RWPE1 (cell line): ENCODE measurements at regions not wholly inside any gene's neighbourhood (a gene's known extent, or its start where the extent isn't known, plus 50 kb on each side); places are given as distances from the start of the nearest gene placed in this dataset.

Experiments used
- CTCF ChIA-PET: fragments of 350-600 bp; sonication (Branson Sonifier 250); formaldehyde crosslinking; extraction: SDS; loops from one replicate; lab custom pipeline; 2021; lab: Yijun Ruan, JAX
- POLR2A ChIA-PET: fragments of 400-600 bp; formaldehyde crosslinking; extraction: SDS; loops from one replicate; lab custom pipeline; 2020; ENCODE audit warnings: antibody characterized with exemption; ENCODE audit not compliant: low non-redundant PET; lab: Yijun Ruan, JAX
- DNase-seq: peaks from one replicate; pipeline ENCODE4 v3.0.0; 2012; ENCODE audit warnings: low spot score
- H3K27ac ChIP-seq: fragments of 450-650 bp; 2 replicates; pipeline ENCODE4 v1.5.1; 2017
- CTCF ChIP-seq: fragments of 450-650 bp; conservative IDR thresholded peaks from 2 replicates; pipeline ENCODE4 v1.5.1; 2017; ENCODE audit warnings: low read depth, mild to moderate bottlenecking

GRCh38 chr19:27694361-27695055 is 1518.4 kb downstream of the UQCRFS1 start:
- ChIA-PET POLR2A (no interaction called here), CTCF (no interaction called here)
- DNase-seq, result no peak
- no peak overlapping the region for H3K27ac ChIP-seq
- TF ChIP-seq CTCF, result no peak

- no peak for DNase-seq
- TF ChIP-seq CTCF, result no peak
- CTCF ChIA-PET, result no interaction called here
- H3K27ac ChIP-seq, result no peak overlapping the region
- POLR2A ChIA-PET, result no interaction called here
Measured at GRCh38 chr19:27691991-27692390, 1521.0 kb downstream of the UQCRFS1 start.

DNA sequence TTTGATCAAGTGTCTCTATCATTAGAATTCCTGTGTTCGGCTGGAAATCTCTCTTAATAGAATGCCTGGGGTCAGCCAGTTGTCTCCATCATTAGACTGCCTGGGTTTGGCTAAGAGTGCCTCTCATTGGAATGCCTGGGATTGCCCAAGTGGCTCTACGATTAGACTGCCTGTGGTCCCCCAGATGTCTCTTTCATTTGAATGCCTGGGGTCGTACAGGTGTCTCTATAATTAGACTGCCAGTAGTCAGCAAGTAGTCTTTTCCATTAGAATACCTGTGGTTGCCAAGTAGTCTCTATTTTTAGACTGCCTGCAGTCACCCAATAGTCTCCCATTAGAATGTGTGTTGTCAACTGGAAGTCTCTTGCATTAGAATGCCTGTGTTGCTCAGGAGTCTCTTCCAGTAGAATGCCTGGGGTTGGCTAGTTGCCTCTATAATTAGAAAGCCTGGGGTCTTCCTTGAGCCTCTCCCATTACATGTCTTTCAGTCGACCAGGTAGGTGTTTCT is 1523.2 kb downstream of the UQCRFS1 start:
- H3K27ac ChIP-seq, result no peak overlapping the region
- no peak for DNase-seq
- ChIA-PET POLR2A (no interaction called here), CTCF (no interaction called here)
- TF ChIP-seq CTCF, result no peak

DNA sequence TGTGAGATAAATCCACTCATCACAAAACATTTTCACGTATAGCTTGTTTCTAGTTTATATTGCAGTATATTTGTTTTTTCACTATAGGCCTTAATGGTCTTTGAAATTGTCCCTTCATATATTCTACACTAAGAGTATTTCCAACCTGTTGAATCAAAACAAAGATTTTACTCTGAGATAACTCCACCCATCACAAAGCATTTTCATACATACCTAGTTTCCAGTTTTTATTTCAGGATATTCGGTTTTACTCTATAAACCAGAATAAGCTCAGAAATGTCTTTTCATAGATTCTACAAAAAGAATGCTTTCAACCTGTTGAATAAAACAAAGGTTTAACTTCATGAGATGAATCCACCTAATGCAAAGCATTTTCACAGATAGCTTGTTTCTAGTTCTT is 1528.7 kb downstream of the UQCRFS1 start:
- ChIA-PET POLR2A (no interaction called here), CTCF (no interaction called here)
- DNase-seq, result no peak
- TF ChIP-seq CTCF, result no peak
- H3K27ac ChIP-seq, result no peak overlapping the region

- TF ChIP-seq CTCF, result no peak
- ChIA-PET CTCF (no interaction called here), POLR2A (no interaction called here)
- no peak overlapping the region for H3K27ac ChIP-seq
- DNase-seq, result no peak
Measured at GRCh38 chr19:27681972-27682371, 1531.0 kb downstream of the UQCRFS1 start.

DNA sequence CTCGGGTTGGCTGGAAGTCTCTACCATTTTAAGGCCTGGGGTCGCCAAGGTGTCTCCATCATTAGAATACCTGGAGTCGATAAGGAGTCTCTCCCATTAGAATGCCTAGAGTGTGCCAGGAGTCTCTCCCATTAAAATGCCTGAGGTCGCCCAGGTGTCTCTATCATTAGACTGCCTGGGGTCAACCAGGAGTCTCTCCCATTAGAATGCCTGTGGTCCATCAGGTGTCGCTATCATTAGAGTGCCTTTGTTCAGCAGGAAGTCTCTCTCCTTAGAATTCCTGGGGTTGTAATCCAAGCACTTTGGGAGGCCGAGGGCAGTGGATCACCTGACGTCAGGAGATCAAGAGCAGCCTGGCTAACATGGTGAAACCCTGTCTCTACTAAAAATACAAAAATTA is 1533.0 kb downstream of the UQCRFS1 start:
- POLR2A ChIA-PET, result no interaction called here
- no peak for TF ChIP-seq CTCF
- DNase-seq, result no peak
- H3K27ac ChIP-seq, result no peak overlapping the region
- CTCF ChIA-PET, result no interaction called here
